ENCODE measurements at regions not wholly inside any gene's neighbourhood (a gene's known extent, or its start where the extent isn't known, plus 50 kb on each side); places are given as distances from the start of the nearest gene placed in this dataset.

GRCh38 chr13:99063952-99064351, 86.1 kb upstream of the DOCK9 start:
- no peaks in the 10 kb centered on the region for H3K9me3 ChIP-seq
- H3K27ac ChIP-seq, result no peak overlapping the region
- H3K4me1 ChIP-seq, result peaks cover 0 to 29% (median 5%) of the 10 kb centered on the region in 4 donors
- no peak for DNase-seq (ENCODE audit: low spot score in 2 of 2)
- H3K4me3 ChIP-seq, result no peak overlapping the region
- H3K27me3 ChIP-seq, result no peaks in the 10 kb centered on the region
- 86 to 100% methylated on average over 1 of the region's 1 CpG for WGBS, 2 donors
- no peak for TF ChIP-seq CTCF (IDR thresholded peaks at IDR 0.05)
- TF ChIP-seq EP300 (IDR thresholded peaks at IDR 0.05), result no peak
- no peak for TF ChIP-seq POLR2A (IDR thresholded peaks at IDR 0.05)
- H3K36me3 ChIP-seq, result no peaks in the 10 kb centered on the region

- 91 to 93% methylated on average over 5 of the region's 5 CpGs for WGBS, 2 donors
Measured at GRCh38 chr13:99064624-99065234, 86.9 kb upstream of the DOCK9 start.

GRCh38 chr13:99065235-99066015, 87.6 kb upstream of the DOCK9 start:
- Histone ChIP-seq H3K27ac (no peak overlapping the region), H3K4me1 (peaks cover 0 to 25% (median 5%) of the 10 kb centered on the region in 4 donors), H3K9me3 (no peaks in the 10 kb centered on the region), H3K36me3 (no peaks in the 10 kb centered on the region), H3K27me3 (no peaks in the 10 kb centered on the region), H3K4me3 (no peak overlapping the region)
- no peak for DNase-seq (ENCODE audit: low spot score in 2 of 2)
- no peak for TF ChIP-seq CTCF (IDR thresholded peaks at IDR 0.05)
- TF ChIP-seq EP300 (IDR thresholded peaks at IDR 0.05), result no peak
- TF ChIP-seq POLR2A (IDR thresholded peaks at IDR 0.05), result no peak
- WGBS, 2 donors, result 93 to 94% methylated on average over 7 of the region's 7 CpGs

More at GRCh38 chr13:99064624-99065234, 86.9 kb upstream of the DOCK9 start:
- Histone ChIP-seq H3K36me3 (no peaks in the 10 kb centered on the region), H3K27ac (no peak overlapping the region), H3K9me3 (no peaks in the 10 kb centered on the region), H3K4me1 (peaks cover 0 to 28% (median 5%) of the 10 kb centered on the region in 4 donors), H3K27me3 (no peaks in the 10 kb centered on the region), H3K4me3 (no peak overlapping the region)
- DNase-seq (ENCODE audit: low spot score in 2 of 2), result no peak
- TF ChIP-seq POLR2A (IDR thresholded peaks at IDR 0.05) (no peak), EP300 (IDR thresholded peaks at IDR 0.05) (no peak), CTCF (IDR thresholded peaks at IDR 0.05) (no peak)

- Histone ChIP-seq H3K36me3 (no peaks in the 10 kb centered on the region), H3K4me1 (peaks cover 0 to 23% (median 5%) of the 10 kb centered on the region in 4 donors), H3K9me3 (no peaks in the 10 kb centered on the region), H3K27me3 (no peaks in the 10 kb centered on the region), H3K4me3 (no peak overlapping the region), H3K27ac (no peak overlapping the region)
- no peak for DNase-seq (ENCODE audit: low spot score in 2 of 2)
- TF ChIP-seq EP300 (IDR thresholded peaks at IDR 0.05) (no peak), CTCF (IDR thresholded peaks at IDR 0.05) (no peak), POLR2A (IDR thresholded peaks at IDR 0.05) (no peak)
- 84 to 96% methylated on average over 1 of the region's 1 CpG for WGBS, 2 donors
Measured at GRCh38 chr13:99066219-99066618, 88.4 kb upstream of the DOCK9 start.
